ENCODE measurements at regions not wholly inside any gene's neighbourhood (a gene's known extent, or its start where the extent isn't known, plus 50 kb on each side); places are given as distances from the start of the nearest gene placed in this dataset.

- TF ChIP-seq, protein P1, sequence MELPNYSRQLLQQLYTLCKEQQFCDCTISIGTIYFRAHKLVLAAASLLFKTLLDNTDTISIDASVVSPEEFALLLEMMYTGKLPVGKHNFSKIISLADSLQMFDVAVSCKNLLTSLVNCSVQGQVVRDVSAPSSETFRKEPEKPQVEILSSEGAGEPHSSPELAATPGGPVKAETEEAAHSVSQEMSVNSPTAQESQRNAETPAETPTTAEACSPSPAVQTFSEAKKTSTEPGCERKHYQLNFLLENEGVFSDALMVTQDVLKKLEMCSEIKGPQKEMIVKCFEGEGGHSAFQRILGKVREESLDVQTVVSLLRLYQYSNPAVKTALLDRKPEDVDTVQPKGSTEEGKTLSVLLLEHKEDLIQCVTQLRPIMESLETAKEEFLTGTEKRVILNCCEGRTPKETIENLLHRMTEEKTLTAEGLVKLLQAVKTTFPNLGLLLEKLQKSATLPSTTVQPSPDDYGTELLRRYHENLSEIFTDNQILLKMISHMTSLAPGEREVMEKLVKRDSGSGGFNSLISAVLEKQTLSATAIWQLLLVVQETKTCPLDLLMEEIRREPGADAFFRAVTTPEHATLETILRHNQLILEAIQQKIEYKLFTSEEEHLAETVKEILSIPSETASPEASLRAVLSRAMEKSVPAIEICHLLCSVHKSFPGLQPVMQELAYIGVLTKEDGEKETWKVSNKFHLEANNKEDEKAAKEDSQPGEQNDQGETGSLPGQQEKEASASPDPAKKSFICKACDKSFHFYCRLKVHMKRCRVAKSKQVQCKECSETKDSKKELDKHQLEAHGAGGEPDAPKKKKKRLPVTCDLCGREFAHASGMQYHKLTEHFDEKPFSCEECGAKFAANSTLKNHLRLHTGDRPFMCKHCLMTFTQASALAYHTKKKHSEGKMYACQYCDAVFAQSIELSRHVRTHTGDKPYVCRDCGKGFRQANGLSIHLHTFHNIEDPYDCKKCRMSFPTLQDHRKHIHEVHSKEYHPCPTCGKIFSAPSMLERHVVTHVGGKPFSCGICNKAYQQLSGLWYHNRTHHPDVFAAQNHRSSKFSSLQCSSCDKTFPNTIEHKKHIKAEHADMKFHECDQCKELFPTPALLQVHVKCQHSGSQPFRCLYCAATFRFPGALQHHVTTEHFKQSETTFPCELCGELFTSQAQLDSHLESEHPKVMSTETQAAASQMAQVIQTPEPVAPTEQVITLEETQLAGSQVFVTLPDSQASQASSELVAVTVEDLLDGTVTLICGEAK (IDR thresholded peaks at IDR 0.05): no peak
- TF ChIP-seq, protein P1 (CRISPR knock-in tag; IDR thresholded peaks at IDR 0.05): no peak
- no peak for TF ChIP-seq SRSF4 (IDR thresholded peaks at IDR 0.05; ENCODE audit: low read depth, low read length, poor library complexity, severe bottlenecking)
- TF ChIP-seq NR2F1 (CRISPR knock-in tag; IDR thresholded peaks at IDR 0.05): peak; percentile 77 to 78; a peak in 3 of 4 replicates
- peak; percentile 68; the same call in 1 of the 2 replicates for TF ChIP-seq AHDC1 (CRISPR knock-in tag; IDR thresholded peaks at IDR 0.05; ENCODE audit: borderline replicate concordance)
- TF ChIP-seq TFAP4 (IDR thresholded peaks at IDR 0.05; ENCODE audit: borderline replicate concordance, low read depth): peak; percentile 67
- peak; percentile 80 for TF ChIP-seq SALL1 (CRISPR knock-in tag; IDR thresholded peaks at IDR 0.05)
- peak; percentile 55; the same call in 1 of the 2 replicates for TF ChIP-seq POGZ (CRISPR knock-in tag; IDR thresholded peaks at IDR 0.05)
Observed at GRCh38 chr2:236988690-236989624, 96.7 kb upstream of the COPS8 start (continued).

Measured in HepG2 (cell line).